Liver (tissue), 8 donors: ENCODE measurements at regions not wholly inside any gene's neighbourhood (a gene's known extent, or its start where the extent isn't known, plus 50 kb on each side); places are given as distances from the start of the nearest gene placed in this dataset.

ENCODE experiments used
- DNase-seq: peaks from one replicate; pipeline ENCODE4 v3.0.0-alpha.2; 2017; ENCODE audit warnings: low spot score
- H3K27ac ChIP-seq, 2 donors: one replicate each; pipeline ENCODE4 v1.7.0; 2013; ENCODE audit warnings: inconsistent platforms in 2 of 2, low read length in 2 of 2, control low read depth in 1 of 2, low read depth in 1 of 2, mild to moderate bottlenecking in 1 of 2
- H3K27me3 ChIP-seq, 4 donors: one replicate each; pipeline versions ENCODE4 v1.6.1 to v1.7.0; 2013; ENCODE audit warnings: low read length in 3 of 4, inconsistent platforms in 1 of 4, mild to moderate bottlenecking in 1 of 4, moderate library complexity in 1 of 4; ENCODE audit not compliant: control insufficient read depth in 4 of 4, insufficient read depth in 4 of 4
- H3K36me3 ChIP-seq, 4 donors: one replicate each; pipeline versions ENCODE4 v1.6.1 to v1.7.0; 2013; ENCODE audit warnings: low read length in 3 of 4, mild to moderate bottlenecking in 3 of 4, low read depth in 1 of 4, moderate library complexity in 1 of 4; ENCODE audit not compliant: control insufficient read depth in 4 of 4, insufficient read depth in 3 of 4
- H3K4me1 ChIP-seq, 4 donors: one replicate each; pipeline versions ENCODE4 v1.6.1 to v1.7.0; 2013; ENCODE audit warnings: low read length in 3 of 4, mild to moderate bottlenecking in 3 of 4, moderate library complexity in 1 of 4; ENCODE audit not compliant: control insufficient read depth in 4 of 4, insufficient read depth in 4 of 4
- H3K4me3 ChIP-seq, 3 donors: one replicate each; pipeline versions ENCODE4 v1.6.1 to v1.7.0; 2013; ENCODE audit warnings: low read length in 3 of 3, control low read depth in 1 of 3, low read depth in 1 of 3, mild to moderate bottlenecking in 1 of 3
- H3K9ac ChIP-seq, 2 donors: one replicate each; pipeline ENCODE4 v1.7.0; 2013; ENCODE audit warnings: low read length in 2 of 2, mild to moderate bottlenecking in 2 of 2, moderate library complexity in 2 of 2, control low read depth in 1 of 2, low read depth in 1 of 2
- H3K9me3 ChIP-seq, 4 donors: one replicate each; pipeline versions ENCODE4 v1.6.1 to v1.7.0; 2013; ENCODE audit warnings: low read length in 3 of 4; ENCODE audit not compliant: control insufficient read depth in 4 of 4
- EGR1 ChIP-seq, 2 donors: IDR thresholded peaks; 2 replicates each; pipeline ENCODE4 v1.6.1; 2016 to 2018; ENCODE audit warnings: antibody characterized with exemption in 2 of 2, low read depth in 2 of 2
- FOXA1 ChIP-seq: IDR thresholded peaks from 2 replicates; pipeline ENCODE4 v1.6.1; 2016; ENCODE audit warnings: antibody characterized with exemption
- FOXA2 ChIP-seq: IDR thresholded peaks from 2 replicates; pipeline ENCODE4 v1.6.1; 2016; ENCODE audit warnings: antibody characterized with exemption
- GABPA ChIP-seq, 2 donors: IDR thresholded peaks in 1 of 2; conservative IDR thresholded peaks in 1 of 2; 2 replicates each; pipeline ENCODE4 v1.6.1; 2016; ENCODE audit warnings: antibody characterized with exemption in 2 of 2, mild to moderate bottlenecking in 1 of 2, moderate library complexity in 1 of 2
- HNF4A ChIP-seq, 2 donors: conservative IDR thresholded peaks; 2 replicates each; pipeline ENCODE4 v1.6.1; 2016; ENCODE audit warnings: antibody characterized with exemption in 2 of 2, mild to moderate bottlenecking in 2 of 2
- HNF4G ChIP-seq: IDR thresholded peaks from 2 replicates; pipeline ENCODE4 v1.6.1; 2016; ENCODE audit warnings: antibody characterized with exemption
- JUND ChIP-seq, 2 donors: IDR thresholded peaks; 2 replicates each; pipeline ENCODE4 v1.6.1; 2016; ENCODE audit warnings: antibody characterized with exemption in 2 of 2
- NR2F2 ChIP-seq: IDR thresholded peaks from 2 replicates; pipeline ENCODE4 v1.6.1; 2016; ENCODE audit warnings: antibody characterized with exemption
- RAD21 ChIP-seq, 2 donors: IDR thresholded peaks; 2 replicates each; pipeline ENCODE4 v1.6.1; 2016; ENCODE audit warnings: antibody characterized with exemption in 2 of 2, mild to moderate bottlenecking in 2 of 2
- RXRA ChIP-seq, 2 donors: IDR thresholded peaks; 2 replicates each; pipeline ENCODE4 v1.6.1; 2017 to 2018; ENCODE audit warnings: antibody characterized with exemption in 2 of 2, mild to moderate bottlenecking in 1 of 2
- SP1 ChIP-seq: IDR thresholded peaks from 2 replicates; pipeline ENCODE4 v1.6.1; 2018; ENCODE audit warnings: antibody characterized with exemption, mild to moderate bottlenecking
- TAF1 ChIP-seq: conservative IDR thresholded peaks from 2 replicates; pipeline ENCODE4 v1.6.1; 2016; ENCODE audit warnings: antibody characterized with exemption, mild to moderate bottlenecking
- YY1 ChIP-seq: IDR thresholded peaks from 2 replicates; pipeline ENCODE4 v1.6.1; 2016; ENCODE audit warnings: antibody characterized with exemption, mild to moderate bottlenecking
- WGBS: extraction: QIAGEN DNeasy Blood & Tissue Kit; methylation state at CpG from one replicate; pipeline ENCODE4 v1.1.7; 2013; 5-methylcytosine and 5-hydroxymethylcytosine counted together
- TF ChIP-seq, protein P1 (sequence below): IDR thresholded peaks from 2 replicates; pipeline ENCODE4 v1.6.1; 2016; ENCODE audit warnings: antibody characterized with exemption
- TF ChIP-seq, protein P2 (sequence below): IDR thresholded peaks from 2 replicates; pipeline ENCODE4 v1.6.1; 2016; ENCODE audit warnings: antibody characterized with exemption, mild to moderate bottlenecking
- TF ChIP-seq, protein P3 (sequence below): IDR thresholded peaks from 2 replicates; pipeline ENCODE4 v1.6.1; 2016; ENCODE audit warnings: antibody characterized with exemption
- TF ChIP-seq, protein P4 (sequence below): fragments of 150-350 bp; IDR thresholded peaks from 2 replicates; pipeline ENCODE4 v1.5.1; 2017; ENCODE audit warnings: improper control_type of control experiment, low read depth, low read length; ENCODE audit not compliant: missing input control
- TF ChIP-seq, protein P5 (sequence below): IDR thresholded peaks from 2 replicates; pipeline ENCODE4 v1.6.1; 2016; ENCODE audit warnings: antibody characterized with exemption
- donor health status: healthy.
- donor health status: healthy.
- donor health status: healthy.
- donor health status: healthy.
- donor health status: healthy.

DNA sequence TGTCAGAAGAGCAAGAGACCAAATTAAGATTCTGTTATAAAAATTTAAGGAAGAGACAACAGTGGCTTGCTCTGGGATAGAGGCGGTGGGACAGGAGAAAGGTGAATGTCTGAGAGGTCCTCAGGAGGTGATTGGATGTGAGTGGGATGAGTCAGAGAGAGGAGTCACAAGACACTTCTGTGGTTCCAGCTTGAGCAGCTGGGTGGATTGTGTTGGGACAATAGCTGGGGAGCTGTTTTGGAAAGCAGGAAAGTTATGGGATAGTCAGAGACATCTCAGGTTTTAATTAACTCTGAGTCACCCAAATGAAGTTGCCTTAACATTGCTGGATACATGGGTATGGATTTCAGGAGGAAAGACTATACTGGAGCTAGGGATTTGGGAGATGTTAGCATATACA, 218.0 kb upstream of the TRIB2 start:
- TF ChIP-seq GABPA (IDR thresholded peaks at IDR 0.05 in 1 of 2, conservative IDR thresholded peaks at IDR 0.05 in 1 of 2) (no peak), HNF4G (no peak), FOXA1 (no peak)
- TF ChIP-seq, protein P1, sequence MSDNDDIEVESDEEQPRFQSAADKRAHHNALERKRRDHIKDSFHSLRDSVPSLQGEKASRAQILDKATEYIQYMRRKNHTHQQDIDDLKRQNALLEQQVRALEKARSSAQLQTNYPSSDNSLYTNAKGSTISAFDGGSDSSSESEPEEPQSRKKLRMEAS = no peak
- Histone ChIP-seq H3K36me3 (no peaks in the 10 kb centered on the region), H3K4me1 (no peaks in the 10 kb centered on the region), H3K9me3 (no peaks in the 10 kb centered on the region), H3K27ac (no peak overlapping the region), H3K4me3 (no peak overlapping the region), H3K27me3 (no peaks in the 10 kb centered on the region), H3K9ac (no peak overlapping the region)
- no peak for DNase-seq
- 98% methylated on average over 1 of the region's 1 CpG for WGBS

DNA sequence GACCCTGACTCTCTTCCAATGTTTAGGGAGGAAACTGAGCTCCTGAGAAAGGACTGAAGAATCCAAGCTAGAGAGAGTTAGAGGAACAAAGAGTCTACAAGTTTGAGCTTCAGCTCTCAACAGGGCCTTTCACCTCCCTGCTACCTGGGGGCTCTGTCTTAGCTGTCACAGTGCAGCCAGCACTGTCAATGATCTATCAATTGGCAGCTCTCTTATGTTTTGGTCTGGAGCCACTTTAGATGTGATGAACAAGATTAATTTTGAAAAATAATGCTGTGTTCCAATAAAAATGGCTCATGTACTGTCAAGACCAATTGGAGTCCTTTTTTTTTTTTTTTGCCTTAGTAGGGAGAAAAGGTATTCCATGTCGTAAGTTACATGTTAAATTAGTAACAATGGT, 215.8 kb upstream of the TRIB2 start:
- Histone ChIP-seq H3K4me3 (no peak overlapping the region), H3K27ac (no peak overlapping the region), H3K27me3 (no peaks in the 10 kb centered on the region), H3K9me3 (no peaks in the 10 kb centered on the region), H3K9ac (no peak overlapping the region), H3K36me3 (no peaks in the 10 kb centered on the region), H3K4me1 (no peaks in the 10 kb centered on the region)
- no peak for DNase-seq
- 88% methylated on average over 1 of the region's 1 CpG for WGBS
- TF ChIP-seq FOXA2 = no peak
- no peak for TF ChIP-seq TAF1
- TF ChIP-seq, protein P2, sequence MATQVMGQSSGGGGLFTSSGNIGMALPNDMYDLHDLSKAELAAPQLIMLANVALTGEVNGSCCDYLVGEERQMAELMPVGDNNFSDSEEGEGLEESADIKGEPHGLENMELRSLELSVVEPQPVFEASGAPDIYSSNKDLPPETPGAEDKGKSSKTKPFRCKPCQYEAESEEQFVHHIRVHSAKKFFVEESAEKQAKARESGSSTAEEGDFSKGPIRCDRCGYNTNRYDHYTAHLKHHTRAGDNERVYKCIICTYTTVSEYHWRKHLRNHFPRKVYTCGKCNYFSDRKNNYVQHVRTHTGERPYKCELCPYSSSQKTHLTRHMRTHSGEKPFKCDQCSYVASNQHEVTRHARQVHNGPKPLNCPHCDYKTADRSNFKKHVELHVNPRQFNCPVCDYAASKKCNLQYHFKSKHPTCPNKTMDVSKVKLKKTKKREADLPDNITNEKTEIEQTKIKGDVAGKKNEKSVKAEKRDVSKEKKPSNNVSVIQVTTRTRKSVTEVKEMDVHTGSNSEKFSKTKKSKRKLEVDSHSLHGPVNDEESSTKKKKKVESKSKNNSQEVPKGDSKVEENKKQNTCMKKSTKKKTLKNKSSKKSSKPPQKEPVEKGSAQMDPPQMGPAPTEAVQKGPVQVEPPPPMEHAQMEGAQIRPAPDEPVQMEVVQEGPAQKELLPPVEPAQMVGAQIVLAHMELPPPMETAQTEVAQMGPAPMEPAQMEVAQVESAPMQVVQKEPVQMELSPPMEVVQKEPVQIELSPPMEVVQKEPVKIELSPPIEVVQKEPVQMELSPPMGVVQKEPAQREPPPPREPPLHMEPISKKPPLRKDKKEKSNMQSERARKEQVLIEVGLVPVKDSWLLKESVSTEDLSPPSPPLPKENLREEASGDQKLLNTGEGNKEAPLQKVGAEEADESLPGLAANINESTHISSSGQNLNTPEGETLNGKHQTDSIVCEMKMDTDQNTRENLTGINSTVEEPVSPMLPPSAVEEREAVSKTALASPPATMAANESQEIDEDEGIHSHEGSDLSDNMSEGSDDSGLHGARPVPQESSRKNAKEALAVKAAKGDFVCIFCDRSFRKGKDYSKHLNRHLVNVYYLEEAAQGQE = no peak
- TF ChIP-seq RAD21 (IDR thresholded peaks at IDR 0.05) = no peak
- no peak for TF ChIP-seq NR2F2
- no peak for TF ChIP-seq GABPA (IDR thresholded peaks at IDR 0.05 in 1 of 2, conservative IDR thresholded peaks at IDR 0.05 in 1 of 2)
- no peak for TF ChIP-seq HNF4G
- TF ChIP-seq YY1 = no peak
- TF ChIP-seq HNF4A (conservative IDR thresholded peaks at IDR 0.05) = no peak
- TF ChIP-seq, protein P1 = no peak
- no peak for TF ChIP-seq JUND (IDR thresholded peaks at IDR 0.05)
- TF ChIP-seq, protein P3, sequence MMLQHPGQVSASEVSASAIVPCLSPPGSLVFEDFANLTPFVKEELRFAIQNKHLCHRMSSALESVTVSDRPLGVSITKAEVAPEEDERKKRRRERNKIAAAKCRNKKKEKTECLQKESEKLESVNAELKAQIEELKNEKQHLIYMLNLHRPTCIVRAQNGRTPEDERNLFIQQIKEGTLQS = no peak
- no peak for TF ChIP-seq SP1
- no peak for TF ChIP-seq RXRA (IDR thresholded peaks at IDR 0.05)
- TF ChIP-seq, protein P4, sequence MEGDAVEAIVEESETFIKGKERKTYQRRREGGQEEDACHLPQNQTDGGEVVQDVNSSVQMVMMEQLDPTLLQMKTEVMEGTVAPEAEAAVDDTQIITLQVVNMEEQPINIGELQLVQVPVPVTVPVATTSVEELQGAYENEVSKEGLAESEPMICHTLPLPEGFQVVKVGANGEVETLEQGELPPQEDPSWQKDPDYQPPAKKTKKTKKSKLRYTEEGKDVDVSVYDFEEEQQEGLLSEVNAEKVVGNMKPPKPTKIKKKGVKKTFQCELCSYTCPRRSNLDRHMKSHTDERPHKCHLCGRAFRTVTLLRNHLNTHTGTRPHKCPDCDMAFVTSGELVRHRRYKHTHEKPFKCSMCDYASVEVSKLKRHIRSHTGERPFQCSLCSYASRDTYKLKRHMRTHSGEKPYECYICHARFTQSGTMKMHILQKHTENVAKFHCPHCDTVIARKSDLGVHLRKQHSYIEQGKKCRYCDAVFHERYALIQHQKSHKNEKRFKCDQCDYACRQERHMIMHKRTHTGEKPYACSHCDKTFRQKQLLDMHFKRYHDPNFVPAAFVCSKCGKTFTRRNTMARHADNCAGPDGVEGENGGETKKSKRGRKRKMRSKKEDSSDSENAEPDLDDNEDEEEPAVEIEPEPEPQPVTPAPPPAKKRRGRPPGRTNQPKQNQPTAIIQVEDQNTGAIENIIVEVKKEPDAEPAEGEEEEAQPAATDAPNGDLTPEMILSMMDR = no peak
- TF ChIP-seq, protein P5, sequence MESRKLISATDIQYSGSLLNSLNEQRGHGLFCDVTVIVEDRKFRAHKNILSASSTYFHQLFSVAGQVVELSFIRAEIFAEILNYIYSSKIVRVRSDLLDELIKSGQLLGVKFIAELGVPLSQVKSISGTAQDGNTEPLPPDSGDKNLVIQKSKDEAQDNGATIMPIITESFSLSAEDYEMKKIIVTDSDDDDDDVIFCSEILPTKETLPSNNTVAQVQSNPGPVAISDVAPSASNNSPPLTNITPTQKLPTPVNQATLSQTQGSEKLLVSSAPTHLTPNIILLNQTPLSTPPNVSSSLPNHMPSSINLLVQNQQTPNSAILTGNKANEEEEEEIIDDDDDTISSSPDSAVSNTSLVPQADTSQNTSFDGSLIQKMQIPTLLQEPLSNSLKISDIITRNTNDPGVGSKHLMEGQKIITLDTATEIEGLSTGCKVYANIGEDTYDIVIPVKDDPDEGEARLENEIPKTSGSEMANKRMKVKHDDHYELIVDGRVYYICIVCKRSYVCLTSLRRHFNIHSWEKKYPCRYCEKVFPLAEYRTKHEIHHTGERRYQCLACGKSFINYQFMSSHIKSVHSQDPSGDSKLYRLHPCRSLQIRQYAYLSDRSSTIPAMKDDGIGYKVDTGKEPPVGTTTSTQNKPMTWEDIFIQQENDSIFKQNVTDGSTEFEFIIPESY = no peak
- TF ChIP-seq EGR1 (IDR thresholded peaks at IDR 0.05; ENCODE audit: low read depth in 2 of 2) = no peak
- TF ChIP-seq FOXA1 = no peak
